GM08714 (cell line): ENCODE measurements at regions not wholly inside any gene's neighbourhood (a gene's known extent, or its start where the extent isn't known, plus 50 kb on each side); places are given as distances from the start of the nearest gene placed in this dataset.

Experiments used
- H3K4me3 ChIP-seq: fragments of 200-500 bp; sonication (Bioruptor generic); 2 replicates; pipeline ENCODE4 v1.5.1; 2014; ENCODE audit warnings: mild to moderate bottlenecking, low read length, inconsistent platforms
- ZNF274 ChIP-seq: IDR thresholded peaks from 2 replicates; pipeline ENCODE4 v1.6.1; 2012; ENCODE audit warnings: mild to moderate bottlenecking, low read depth, low read length

DNA sequence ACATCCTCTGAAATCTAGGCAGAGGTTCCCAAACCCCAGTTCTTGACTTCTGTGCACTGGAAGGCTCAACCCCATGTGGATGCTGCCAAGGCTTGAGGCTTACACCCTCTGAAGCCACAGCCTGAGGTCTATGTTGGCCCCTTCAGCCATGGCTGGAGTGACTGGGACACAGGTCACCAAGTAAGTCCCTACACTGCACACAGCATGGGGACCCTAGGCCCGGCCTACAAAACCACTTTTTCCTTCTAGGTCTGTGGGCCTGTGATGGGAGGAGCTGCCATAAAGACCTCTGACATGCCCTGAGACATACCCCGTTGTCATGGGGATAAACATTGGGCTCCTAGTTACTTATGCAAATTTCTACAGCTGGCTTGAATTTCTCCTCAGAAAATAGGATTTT lies 418.8 kb upstream of the CCNH start:
- no peak overlapping the region for H3K4me3 ChIP-seq

DNA sequence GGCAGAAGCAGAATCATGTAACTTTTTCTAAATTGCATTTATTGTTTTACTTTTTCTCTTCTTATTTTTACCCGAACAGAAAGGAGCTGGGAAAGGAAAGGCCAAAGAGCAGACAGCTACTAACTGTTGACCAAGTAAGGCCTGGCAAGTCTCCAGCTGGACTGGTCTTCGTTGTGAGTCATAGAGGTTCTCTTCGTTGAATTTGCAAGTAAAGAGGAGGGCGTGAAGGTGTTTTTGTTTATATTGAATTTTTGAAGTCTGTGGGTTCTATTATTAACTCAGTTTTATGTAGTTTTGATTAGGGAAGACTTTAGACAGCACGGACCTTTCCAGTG lies 416.5 kb upstream of the CCNH start:
- no peak overlapping the region for H3K4me3 ChIP-seq
- no peak for TF ChIP-seq ZNF274

More for the DNA sequence above, 418.8 kb upstream of the CCNH start:
- no peak for TF ChIP-seq ZNF274

DNA sequence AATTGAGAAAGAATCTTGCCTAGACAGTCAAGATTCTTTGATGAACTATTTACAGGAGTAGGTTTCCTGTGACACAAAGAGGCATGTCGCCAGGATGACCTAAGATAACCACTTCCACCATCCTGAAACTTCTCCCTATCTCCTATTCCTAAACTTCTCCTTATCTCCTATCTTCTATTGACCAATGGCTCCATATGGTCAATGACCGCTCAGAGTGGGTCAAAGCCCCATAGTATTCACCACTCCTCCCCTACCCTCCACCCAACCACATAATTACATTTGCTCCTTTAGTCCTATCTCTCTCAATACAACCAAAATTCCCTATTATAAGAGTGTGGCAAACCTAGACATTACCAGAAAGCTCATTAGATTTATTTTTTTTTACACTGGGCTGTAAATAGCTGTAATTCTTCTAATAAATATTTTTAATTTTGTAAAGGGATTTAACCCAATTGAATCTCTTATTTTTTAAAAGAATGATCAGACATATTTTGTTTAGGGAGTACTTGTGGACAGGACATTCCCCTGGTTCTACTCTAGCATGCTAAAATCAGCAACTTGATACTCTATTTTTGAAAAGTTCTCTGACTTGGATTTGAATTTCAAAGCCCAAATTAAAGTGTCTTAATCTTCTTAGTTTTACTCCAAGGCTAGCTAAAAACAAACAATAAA lies 416.0 kb upstream of the CCNH start:
- TF ChIP-seq ZNF274, result no peak
- H3K4me3 ChIP-seq, result no peak overlapping the region

DNA sequence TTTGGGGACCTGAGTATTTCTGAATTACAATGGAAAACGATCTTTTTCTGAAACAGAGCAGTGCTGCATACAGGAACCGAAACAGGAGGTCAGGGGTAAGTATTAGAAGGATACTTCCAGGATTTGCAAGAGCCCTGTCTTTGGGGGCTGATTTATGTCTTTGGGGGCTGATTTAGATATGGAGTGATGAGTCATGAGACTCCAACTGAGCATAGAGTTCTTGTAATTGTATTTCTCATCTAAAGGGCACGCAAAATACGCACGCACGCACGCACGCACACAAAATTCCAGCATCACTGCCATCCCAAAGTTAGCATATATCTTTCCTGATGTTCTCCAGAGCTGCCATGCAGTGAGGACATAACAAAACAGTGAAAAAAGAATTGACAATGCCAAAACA lies 414.8 kb upstream of the CCNH start:
- TF ChIP-seq ZNF274, result no peak
- H3K4me3 ChIP-seq, result no peak overlapping the region

DNA sequence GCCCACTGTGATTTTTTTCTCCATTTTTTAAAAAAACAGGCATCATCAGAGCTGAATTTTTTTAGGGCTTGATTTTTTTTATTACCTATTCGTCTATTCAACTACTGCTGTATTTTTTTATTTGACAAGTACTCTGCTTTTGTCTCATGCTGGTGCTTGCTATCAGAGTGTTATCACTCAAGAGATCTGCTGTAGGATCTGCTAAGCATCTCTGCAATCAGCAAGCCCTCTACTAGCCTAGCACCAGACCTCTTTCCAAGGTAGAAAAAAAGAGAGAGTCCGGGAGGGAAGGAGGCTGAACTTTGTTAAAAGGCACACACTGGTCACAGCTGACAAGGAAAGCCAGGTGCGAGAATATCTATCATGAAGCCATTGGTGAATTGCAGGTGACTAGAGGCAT lies 413.8 kb upstream of the CCNH start:
- H3K4me3 ChIP-seq, result no peak overlapping the region
- TF ChIP-seq ZNF274, result no peak

DNA sequence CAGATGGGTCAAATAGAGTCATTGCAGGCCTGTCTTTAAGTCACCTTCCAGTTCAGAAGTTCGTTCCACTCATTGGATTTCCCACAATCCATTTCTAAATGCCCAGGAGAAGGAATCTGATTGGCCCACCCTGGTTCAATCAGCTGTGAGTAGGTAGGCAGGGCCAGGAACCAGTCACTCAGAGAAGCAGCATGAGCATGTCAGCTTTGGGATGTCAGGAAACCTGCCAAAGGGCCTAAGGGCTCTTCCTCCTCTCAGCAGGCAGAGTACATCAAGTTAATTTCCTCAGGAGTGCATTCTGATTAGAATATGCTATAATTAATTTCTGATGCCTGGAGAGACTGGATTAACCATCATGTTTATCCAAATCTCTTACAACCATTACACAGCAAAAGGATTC lies 412.9 kb upstream of the CCNH start:
- TF ChIP-seq ZNF274, result no peak
- no peak overlapping the region for H3K4me3 ChIP-seq

DNA sequence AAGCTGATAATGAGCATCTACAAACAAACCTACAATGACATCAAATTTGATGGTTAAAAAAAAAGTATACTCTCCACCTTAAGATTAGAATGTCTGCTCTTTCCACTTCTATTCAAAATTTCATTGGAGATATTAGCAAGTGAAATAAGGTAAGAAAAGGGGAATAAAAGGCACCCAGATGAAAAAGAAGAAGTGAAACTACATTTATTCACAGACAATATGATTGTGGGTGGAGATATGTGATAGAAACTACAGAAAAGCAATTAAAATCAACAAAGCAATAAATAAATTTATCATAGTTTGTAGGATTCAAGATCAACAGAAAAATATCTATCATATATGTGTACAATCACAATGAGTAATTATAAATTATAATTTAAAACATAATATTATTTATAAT lies 395.1 kb upstream of the CCNH start:
- TF ChIP-seq ZNF274, result no peak
- no peak overlapping the region for H3K4me3 ChIP-seq

DNA sequence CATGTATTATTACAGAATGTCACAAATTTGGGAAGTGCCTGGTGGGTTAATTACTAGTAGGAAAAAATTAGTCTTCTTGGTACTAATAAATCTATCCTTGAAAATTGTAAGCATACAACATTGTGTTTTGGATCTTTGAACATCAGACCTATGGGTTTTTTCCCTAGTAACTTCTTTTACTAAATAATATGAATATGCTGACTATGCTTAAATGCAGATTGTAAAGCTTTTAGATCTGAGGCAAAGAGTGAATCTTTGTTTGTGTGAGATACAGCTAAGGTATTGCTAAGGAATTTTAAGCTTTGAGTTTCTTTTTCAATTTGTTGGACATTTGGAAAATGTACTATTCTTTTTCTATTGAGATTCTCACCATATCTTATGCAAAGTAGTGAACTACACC lies 390.6 kb upstream of the CCNH start:
- no peak overlapping the region for H3K4me3 ChIP-seq
- TF ChIP-seq ZNF274, result no peak

DNA sequence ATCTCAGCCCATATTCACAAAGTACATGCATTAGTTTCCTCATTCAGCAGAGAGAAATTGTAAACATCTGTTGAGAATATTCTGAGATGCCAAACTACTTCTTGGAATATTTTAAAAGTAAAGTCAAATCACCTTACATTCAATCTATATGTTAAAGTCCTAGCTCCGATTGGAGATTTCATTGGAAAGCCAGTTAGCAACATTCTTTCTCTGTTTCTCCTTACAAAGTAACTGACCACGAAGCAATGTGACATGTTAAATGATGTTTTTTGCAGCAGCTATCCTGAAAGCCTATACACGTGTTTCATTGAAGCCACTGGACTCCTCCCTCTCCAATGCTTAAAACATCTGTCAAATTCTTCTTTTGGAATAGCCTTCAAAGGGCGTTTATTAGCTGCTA lies 379.1 kb upstream of the CCNH start:
- H3K4me3 ChIP-seq, result no peak overlapping the region
- TF ChIP-seq ZNF274, result no peak

DNA sequence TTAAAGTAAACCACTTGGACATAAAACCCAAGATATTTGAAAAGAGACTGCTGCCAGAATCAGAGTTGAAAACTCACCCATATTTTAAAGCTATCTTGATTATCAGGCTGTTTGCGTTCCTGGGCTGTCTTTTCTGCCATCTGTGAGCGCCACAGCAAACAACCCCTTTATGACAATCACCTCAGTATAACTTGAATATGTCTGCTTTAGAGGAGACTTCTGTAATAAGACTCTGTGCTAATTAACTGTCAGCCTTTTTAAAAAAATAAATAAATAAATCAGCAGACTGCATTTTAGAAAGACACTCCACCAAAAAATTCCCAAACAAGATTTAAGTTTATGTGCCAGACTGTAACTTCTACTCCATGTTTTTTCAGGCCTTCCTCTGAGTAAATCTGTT lies 375.7 kb upstream of the CCNH start:
- TF ChIP-seq ZNF274, result no peak
- no peak overlapping the region for H3K4me3 ChIP-seq

DNA sequence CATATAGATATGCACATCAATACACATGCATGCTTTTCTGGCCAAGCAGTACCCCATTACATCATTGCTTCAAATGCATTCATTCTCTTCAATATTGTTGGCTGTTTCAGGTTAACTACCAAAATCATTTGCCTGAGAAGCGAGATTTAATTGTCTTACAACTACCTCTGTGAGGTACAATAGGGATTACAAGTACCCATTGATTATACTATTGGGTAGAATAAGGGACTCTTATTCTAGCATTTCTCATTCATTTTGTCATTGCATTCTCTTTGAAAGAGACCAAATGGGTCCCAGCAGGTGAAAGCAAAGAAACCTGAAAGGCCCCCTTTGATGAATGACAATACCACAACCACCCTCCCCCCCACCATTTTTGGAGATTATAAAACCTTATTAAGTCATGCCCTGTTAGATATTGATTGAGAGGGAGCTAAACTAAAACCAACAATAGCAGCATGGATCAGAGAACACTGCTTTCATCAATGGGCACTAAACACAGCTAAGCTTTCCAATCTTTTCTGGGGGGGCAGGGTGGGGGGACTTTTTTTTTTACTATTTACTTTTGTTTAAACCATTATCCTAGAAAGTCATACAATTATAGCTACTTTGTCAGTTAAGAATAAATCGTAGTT lies 375.0 kb upstream of the CCNH start:
- no peak overlapping the region for H3K4me3 ChIP-seq
- TF ChIP-seq ZNF274, result no peak

DNA sequence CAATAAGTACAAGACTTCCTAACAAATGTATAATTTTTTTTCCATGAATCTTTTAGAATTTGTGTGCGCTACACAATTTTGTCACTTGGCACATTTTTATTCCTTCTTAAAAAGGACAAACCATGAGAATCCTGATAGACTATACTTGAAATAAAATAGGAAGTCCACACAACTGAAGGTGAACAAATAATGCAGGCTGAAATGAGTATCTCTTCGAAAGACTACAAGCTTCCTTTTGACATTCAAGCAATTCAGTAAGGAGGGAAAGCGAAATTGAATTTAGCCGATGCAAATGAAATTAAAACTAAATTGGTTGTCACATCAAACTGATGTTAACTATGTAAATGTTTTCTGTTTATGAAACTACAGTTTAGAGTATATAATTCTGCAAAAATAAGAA lies 374.4 kb upstream of the CCNH start:
- H3K4me3 ChIP-seq, result no peak overlapping the region
- no peak for TF ChIP-seq ZNF274

DNA sequence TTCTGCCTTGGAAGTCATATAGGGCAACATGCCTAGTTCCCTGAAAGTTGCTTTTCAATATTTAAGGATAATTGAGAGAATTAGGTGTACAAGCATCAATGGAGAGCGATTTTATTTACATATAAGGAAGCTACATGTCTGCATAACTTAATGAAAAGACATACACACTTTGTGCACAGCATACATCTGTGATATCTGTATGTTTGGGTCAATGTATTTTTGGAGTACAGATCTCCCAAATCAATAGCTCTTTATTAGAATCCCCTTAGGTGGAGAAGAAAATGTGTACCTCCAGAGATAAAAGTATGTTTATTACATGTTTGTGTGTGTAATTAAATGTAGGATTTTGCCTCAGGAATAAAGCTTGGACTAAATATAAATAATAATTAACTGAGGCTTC lies 373.7 kb upstream of the CCNH start:
- TF ChIP-seq ZNF274, result no peak
- H3K4me3 ChIP-seq, result no peak overlapping the region

DNA sequence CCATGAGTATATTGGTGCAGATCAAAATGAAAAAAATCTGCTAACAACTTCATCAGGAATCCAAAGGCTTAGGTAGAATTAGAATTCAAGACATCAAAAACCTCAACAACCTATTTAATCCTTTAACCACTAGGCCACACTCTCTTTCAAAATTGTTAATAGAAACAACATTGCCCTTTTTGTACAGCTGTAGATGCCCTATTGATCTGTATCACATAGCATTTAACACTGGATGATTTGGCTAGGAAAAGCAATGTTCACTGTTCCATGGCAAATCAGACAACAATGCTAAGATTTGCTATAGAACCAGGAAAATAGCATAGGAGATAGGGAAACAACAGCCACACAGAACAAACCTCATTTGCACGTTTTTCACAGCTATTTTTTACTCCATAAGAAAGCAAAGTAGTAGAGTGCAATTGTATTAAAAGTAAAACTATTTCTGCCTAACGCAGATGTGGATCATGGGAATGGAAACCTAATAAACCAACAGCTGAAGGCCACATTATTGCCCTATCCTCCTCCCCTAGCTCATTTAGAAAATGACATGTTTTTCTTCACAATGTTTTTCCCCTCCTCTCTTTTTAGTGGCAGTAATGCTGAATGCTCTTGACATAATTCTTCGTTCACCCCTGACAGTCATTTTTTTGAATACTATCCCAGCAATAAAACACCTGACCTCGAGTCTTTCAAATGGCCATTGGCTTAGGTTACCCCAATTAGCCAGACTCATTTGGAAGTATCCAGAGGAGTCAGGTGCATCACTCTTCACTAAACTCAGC lies 373.0 kb upstream of the CCNH start:
- H3K4me3 ChIP-seq, result no peak overlapping the region
- TF ChIP-seq ZNF274, result no peak

DNA sequence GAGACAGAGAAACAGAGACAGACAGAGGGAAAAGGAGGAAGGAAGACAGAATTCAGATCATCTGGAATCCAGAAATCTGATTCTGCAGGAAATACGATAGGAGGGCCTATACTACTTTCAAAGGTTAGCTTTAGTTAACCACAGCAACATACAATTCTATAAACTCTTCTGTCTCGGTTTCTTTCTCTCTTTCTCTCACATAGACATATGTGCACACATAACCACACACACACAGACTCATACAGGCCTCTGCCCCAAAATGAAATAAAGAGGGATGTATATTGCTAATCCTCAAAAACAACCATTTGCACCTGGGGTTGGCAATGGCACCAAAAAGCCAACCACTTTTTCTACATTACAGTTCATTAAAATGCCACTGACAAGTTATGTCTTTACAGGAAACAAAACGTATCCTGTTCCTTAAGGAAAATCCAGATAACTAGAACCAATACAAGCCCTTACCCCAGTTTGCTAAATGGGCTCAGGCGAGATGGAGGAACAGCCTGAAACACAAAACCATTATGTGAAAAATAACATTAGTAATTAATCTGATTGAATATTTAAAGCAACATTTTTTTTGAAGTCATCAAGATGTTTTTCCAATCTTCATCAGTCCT lies 372.3 kb upstream of the CCNH start:
- H3K4me3 ChIP-seq, result no peak overlapping the region
- TF ChIP-seq ZNF274, result no peak
